GM19467 (cell line): ENCODE measurements at regions not wholly inside any gene's neighbourhood (a gene's known extent, or its start where the extent isn't known, plus 50 kb on each side); places are given as distances from the start of the nearest gene placed in this dataset.

Source experiments
- ATAC-seq: cut with Tn5 transposase; IDR thresholded peaks from one replicate; pipeline ENCODE4 v1.9.1; 2021; ENCODE audit warnings: mild to moderate bottlenecking, moderate library complexity; ENCODE audit not compliant: unreplicated experiment

GRCh38 chr2:157935378-157935906, 59.3 kb upstream of the ACVR1 start:
- no peak for ATAC-seq

GRCh38 chr2:157934684-157935377, 58.7 kb upstream of the ACVR1 start:
- ATAC-seq: no peak

- no peak for ATAC-seq
Observed at GRCh38 chr2:157933160-157933920, 57.2 kb upstream of the ACVR1 start.

- no peak for ATAC-seq
Observed at GRCh38 chr2:157932480-157933159, 56.5 kb upstream of the ACVR1 start.

- ATAC-seq: no peak
Observed at GRCh38 chr2:157931542-157931941, 55.4 kb upstream of the ACVR1 start.

- no peak for ATAC-seq
Observed at GRCh38 chr2:157930728-157931127, 54.6 kb upstream of the ACVR1 start.

- ATAC-seq: no peak
Observed at GRCh38 chr2:157929871-157930667, 53.9 kb upstream of the ACVR1 start.

- ATAC-seq: no peak
Observed at GRCh38 chr2:157928372-157928771, 52.2 kb upstream of the ACVR1 start.

GRCh38 chr2:157927155-157927554, 51.0 kb upstream of the ACVR1 start:
- ATAC-seq: no peak
